ENCODE measurements at regions not wholly inside any gene's neighbourhood (a gene's known extent, or its start where the extent isn't known, plus 50 kb on each side); places are given as distances from the start of the nearest gene placed in this dataset.

- H3K4me1 ChIP-seq = no peaks in the 10 kb centered on the region
- intact Hi-C loops (cut with DNase I; ENCODE audit: low total_unique reads) = no loop called here
- no peak overlapping the region for H3K4me3 ChIP-seq
- H3K9me3 ChIP-seq = no peaks in the 10 kb centered on the region
- no peaks in the 10 kb centered on the region for H3K36me3 ChIP-seq
- TF ChIP-seq CTCF (IDR thresholded peaks at IDR 0.05) = no peak
- TF ChIP-seq POLR2A (IDR thresholded peaks at IDR 0.05) = no peak
- H3K27me3 ChIP-seq = no peaks in the 10 kb centered on the region
- no peak overlapping the region for H3K27ac ChIP-seq
- DNase-seq = no peak
Measured at GRCh38 chr2:62352031-62352430, 154.0 kb downstream of the TMEM17 start.

- Histone ChIP-seq H3K4me1 (no peaks in the 10 kb centered on the region), H3K9me3 (no peaks in the 10 kb centered on the region)
- intact Hi-C loops (cut with DNase I; ENCODE audit: low total_unique reads) = no loop called here
Measured at GRCh38 chr2:62349788-62350187, 153.9 kb downstream of the B3GNT2 start.

GRCh38 chr2:62348700-62349099 is 152.8 kb downstream of the B3GNT2 start:
- H3K27ac ChIP-seq = no peak overlapping the region
- H3K4me3 ChIP-seq = no peak overlapping the region
- no peaks in the 10 kb centered on the region for H3K9me3 ChIP-seq
- H3K27me3 ChIP-seq = no peaks in the 10 kb centered on the region
- H3K36me3 ChIP-seq = no peaks in the 10 kb centered on the region
- intact Hi-C loops (cut with DNase I; ENCODE audit: low total_unique reads) = no loop called here
- TF ChIP-seq POLR2A (IDR thresholded peaks at IDR 0.05) (no peak), CTCF (IDR thresholded peaks at IDR 0.05) (no peak)
- no peak for DNase-seq
- no peaks in the 10 kb centered on the region for H3K4me1 ChIP-seq

More at GRCh38 chr2:62349788-62350187, 153.9 kb downstream of the B3GNT2 start:
- no peaks in the 10 kb centered on the region for H3K36me3 ChIP-seq
- TF ChIP-seq CTCF (IDR thresholded peaks at IDR 0.05) (no peak), POLR2A (IDR thresholded peaks at IDR 0.05) (no peak)
- H3K4me3 ChIP-seq = no peak overlapping the region
- H3K27ac ChIP-seq = no peak overlapping the region
- DNase-seq = no peak
- no peaks in the 10 kb centered on the region for H3K27me3 ChIP-seq

GRCh38 chr2:62347563-62348270 is 151.8 kb downstream of the B3GNT2 start:
- H3K4me3 ChIP-seq = no peak overlapping the region
- intact Hi-C loops (cut with DNase I; ENCODE audit: low total_unique reads) = no loop called here
- TF ChIP-seq POLR2A (IDR thresholded peaks at IDR 0.05) (no peak), CTCF (IDR thresholded peaks at IDR 0.05) (no peak)
- no peak overlapping the region for H3K27ac ChIP-seq
- H3K4me1 ChIP-seq = no peaks in the 10 kb centered on the region
- H3K27me3 ChIP-seq = no peaks in the 10 kb centered on the region
- no peak for DNase-seq
- no peaks in the 10 kb centered on the region for H3K9me3 ChIP-seq
- no peaks in the 10 kb centered on the region for H3K36me3 ChIP-seq

- TF ChIP-seq POLR2A (IDR thresholded peaks at IDR 0.05) (no peak), CTCF (IDR thresholded peaks at IDR 0.05) (no peak)
- Histone ChIP-seq H3K4me3 (no peak overlapping the region), H3K27me3 (no peaks in the 10 kb centered on the region), H3K9me3 (no peaks in the 10 kb centered on the region), H3K36me3 (no peaks in the 10 kb centered on the region), H3K4me1 (no peaks in the 10 kb centered on the region), H3K27ac (no peak overlapping the region)
- intact Hi-C loops (cut with DNase I; ENCODE audit: low total_unique reads) = no loop called here
- no peak for DNase-seq
Measured at GRCh38 chr2:62344472-62344871, 148.6 kb downstream of the B3GNT2 start.

Measured in uterus (tissue), 3 donors.